ENCODE measurements at regions not wholly inside any gene's neighbourhood (a gene's known extent, or its start where the extent isn't known, plus 50 kb on each side); places are given as distances from the start of the nearest gene placed in this dataset.

DNA sequence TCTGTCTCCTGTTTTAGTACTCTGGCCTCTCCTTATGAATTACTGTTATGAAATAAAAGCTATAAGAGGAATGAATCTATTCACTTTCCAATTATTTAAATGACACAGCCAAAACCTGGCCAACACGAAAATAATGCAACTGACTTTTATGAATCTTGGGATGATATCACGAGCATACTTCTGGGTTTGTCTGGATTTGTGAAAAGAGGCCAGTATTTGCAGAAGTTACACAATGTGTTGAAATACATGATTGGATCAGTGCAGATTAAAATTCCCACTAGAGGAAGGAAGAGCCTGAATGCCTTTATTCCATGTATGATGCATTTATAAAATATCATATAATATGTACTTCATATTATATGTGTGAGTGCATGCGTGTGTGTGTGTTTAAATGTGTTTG, 418.2 kb downstream of the GRB14 start:
- no peak overlapping the region for H3K4me3 ChIP-seq
- TF ChIP-seq POLR2A (IDR thresholded peaks at IDR 0.05) (no peak), POLR2AphosphoS5 (IDR thresholded peaks at IDR 0.05) (no peak)
- TF ChIP-seq, protein P1, sequence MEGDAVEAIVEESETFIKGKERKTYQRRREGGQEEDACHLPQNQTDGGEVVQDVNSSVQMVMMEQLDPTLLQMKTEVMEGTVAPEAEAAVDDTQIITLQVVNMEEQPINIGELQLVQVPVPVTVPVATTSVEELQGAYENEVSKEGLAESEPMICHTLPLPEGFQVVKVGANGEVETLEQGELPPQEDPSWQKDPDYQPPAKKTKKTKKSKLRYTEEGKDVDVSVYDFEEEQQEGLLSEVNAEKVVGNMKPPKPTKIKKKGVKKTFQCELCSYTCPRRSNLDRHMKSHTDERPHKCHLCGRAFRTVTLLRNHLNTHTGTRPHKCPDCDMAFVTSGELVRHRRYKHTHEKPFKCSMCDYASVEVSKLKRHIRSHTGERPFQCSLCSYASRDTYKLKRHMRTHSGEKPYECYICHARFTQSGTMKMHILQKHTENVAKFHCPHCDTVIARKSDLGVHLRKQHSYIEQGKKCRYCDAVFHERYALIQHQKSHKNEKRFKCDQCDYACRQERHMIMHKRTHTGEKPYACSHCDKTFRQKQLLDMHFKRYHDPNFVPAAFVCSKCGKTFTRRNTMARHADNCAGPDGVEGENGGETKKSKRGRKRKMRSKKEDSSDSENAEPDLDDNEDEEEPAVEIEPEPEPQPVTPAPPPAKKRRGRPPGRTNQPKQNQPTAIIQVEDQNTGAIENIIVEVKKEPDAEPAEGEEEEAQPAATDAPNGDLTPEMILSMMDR (IDR thresholded peaks at IDR 0.05) = no peak
- DNase-seq (ENCODE audit: low spot score in 2 of 2) = no peak
- no peaks in the 10 kb centered on the region for H3K27me3 ChIP-seq
- H3K4me1 ChIP-seq = no peaks in the 10 kb centered on the region
- no peak overlapping the region for H3K27ac ChIP-seq
- intact Hi-C loops (cut with DNase I; ENCODE audit: low total_unique reads) = no loop called here
- no peaks in the 10 kb centered on the region for H3K9me3 ChIP-seq
- no peaks in the 10 kb centered on the region for H3K36me3 ChIP-seq

DNA sequence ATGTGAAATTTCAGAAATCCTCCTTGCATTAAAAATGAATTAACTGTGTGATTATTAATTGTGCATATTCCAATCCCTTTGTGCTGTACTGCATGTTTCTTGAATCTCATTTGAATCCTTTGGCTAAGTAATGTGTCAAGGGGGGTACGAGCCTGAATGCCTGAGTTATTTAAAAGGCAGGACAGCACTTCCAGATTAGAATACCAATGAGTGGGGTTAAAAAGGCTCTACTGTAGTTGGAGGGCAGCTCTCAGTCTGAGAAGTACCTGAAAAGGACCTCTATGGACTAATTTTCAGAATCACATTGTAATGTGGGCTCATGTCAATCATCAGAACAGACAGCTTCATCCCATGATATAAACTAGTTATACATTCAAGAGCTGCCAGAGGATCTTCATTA, 423.0 kb downstream of the GRB14 start:
- TF ChIP-seq POLR2A (IDR thresholded peaks at IDR 0.05) = no peak
- TF ChIP-seq, protein P1 (IDR thresholded peaks at IDR 0.05) = no peak
- TF ChIP-seq POLR2AphosphoS5 (IDR thresholded peaks at IDR 0.05) = no peak
- no peak for DNase-seq (ENCODE audit: low spot score in 2 of 2)
- H3K27ac ChIP-seq = no peak overlapping the region
- intact Hi-C loops (cut with DNase I; ENCODE audit: low total_unique reads) = no loop called here
- H3K27me3 ChIP-seq = no peaks in the 10 kb centered on the region
- no peak overlapping the region for H3K4me3 ChIP-seq
- no peaks in the 10 kb centered on the region for H3K36me3 ChIP-seq
- no peaks in the 10 kb centered on the region for H3K4me1 ChIP-seq
- H3K9me3 ChIP-seq = no peaks in the 10 kb centered on the region

DNA sequence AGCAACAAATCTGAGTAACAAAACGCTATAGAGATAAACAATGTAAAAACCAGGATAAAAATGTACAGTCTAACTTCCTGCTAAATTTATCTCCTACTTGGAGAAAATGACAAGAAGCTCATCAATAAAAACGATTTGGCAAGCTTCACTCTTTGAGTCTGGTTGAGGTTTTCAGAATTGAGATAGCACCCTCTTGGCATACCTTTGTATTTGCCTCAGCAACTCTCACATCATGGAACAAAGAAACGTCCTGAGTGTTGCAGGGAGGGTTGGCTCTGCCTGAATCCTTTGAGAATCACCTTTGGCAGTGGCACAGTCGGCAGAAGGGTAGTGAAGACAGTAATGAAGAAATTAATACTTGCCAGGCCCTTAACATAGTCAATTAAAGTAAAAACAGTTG, 430.6 kb downstream of the GRB14 start:
- TF ChIP-seq, protein P1 (IDR thresholded peaks at IDR 0.05) = no peak
- TF ChIP-seq POLR2A (IDR thresholded peaks at IDR 0.05) = no peak
- no peak for TF ChIP-seq POLR2AphosphoS5 (IDR thresholded peaks at IDR 0.05)
- no peak for DNase-seq (ENCODE audit: low spot score in 2 of 2)
- Histone ChIP-seq H3K9me3 (no peaks in the 10 kb centered on the region), H3K27me3 (no peaks in the 10 kb centered on the region), H3K27ac (no peak overlapping the region), H3K36me3 (no peaks in the 10 kb centered on the region), H3K4me1 (no peaks in the 10 kb centered on the region), H3K4me3 (no peak overlapping the region)
- intact Hi-C loops (cut with DNase I; ENCODE audit: low total_unique reads) = no loop called here

DNA sequence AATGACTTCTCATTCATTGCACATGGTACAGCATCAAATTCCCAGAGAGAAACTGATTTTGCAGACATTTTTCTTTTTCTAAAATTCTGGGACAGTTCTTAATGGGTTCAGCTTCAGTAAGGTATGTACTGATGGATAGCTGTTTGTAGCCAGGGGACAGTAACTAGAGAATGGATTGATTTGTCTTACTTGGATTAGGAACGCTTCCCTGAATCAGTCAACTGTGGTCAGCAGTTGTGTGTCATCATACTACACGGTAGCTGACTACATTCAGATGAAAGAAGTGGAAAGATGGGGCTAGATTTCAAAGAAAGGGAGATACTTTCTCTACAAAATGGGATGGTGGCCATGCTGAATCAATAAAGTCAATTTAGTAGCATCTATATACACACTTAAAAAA, 431.4 kb downstream of the GRB14 start:
- intact Hi-C loops (cut with DNase I; ENCODE audit: low total_unique reads) = no loop called here
- Histone ChIP-seq H3K36me3 (no peaks in the 10 kb centered on the region), H3K27me3 (no peaks in the 10 kb centered on the region), H3K9me3 (no peaks in the 10 kb centered on the region), H3K4me1 (no peaks in the 10 kb centered on the region), H3K4me3 (no peak overlapping the region), H3K27ac (no peak overlapping the region)
- TF ChIP-seq, protein P1 (IDR thresholded peaks at IDR 0.05) = no peak
- TF ChIP-seq POLR2A (IDR thresholded peaks at IDR 0.05) (no peak), POLR2AphosphoS5 (IDR thresholded peaks at IDR 0.05) (no peak)
- no peak for DNase-seq (ENCODE audit: low spot score in 2 of 2)

DNA sequence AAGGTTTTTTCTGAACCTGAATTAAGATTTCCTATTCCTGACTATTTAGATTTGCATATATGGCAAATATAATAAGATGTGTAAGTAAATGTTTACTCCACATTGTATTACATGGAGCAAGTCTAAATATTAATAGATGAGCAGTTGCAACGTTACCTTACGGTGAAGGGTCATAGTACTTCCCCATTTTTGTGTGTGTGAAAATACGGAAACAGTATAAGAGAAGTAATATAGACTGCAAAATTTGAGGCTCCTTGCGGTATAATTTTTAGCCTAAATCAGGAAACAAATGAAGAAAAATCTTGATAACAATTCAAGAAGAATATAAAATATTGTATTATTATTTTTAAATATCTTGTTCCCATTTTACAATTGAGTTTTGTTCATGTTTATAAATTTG, 434.2 kb downstream of the GRB14 start:
- TF ChIP-seq POLR2AphosphoS5 (IDR thresholded peaks at IDR 0.05) (no peak), POLR2A (IDR thresholded peaks at IDR 0.05) (no peak)
- TF ChIP-seq, protein P1 (IDR thresholded peaks at IDR 0.05) = no peak
- H3K27me3 ChIP-seq = no peaks in the 10 kb centered on the region

More for the DNA sequence above, 434.2 kb downstream of the GRB14 start:
- Histone ChIP-seq H3K27ac (no peak overlapping the region), H3K4me1 (no peaks in the 10 kb centered on the region), H3K36me3 (no peaks in the 10 kb centered on the region), H3K9me3 (no peaks in the 10 kb centered on the region), H3K4me3 (no peak overlapping the region)
- no peak for DNase-seq (ENCODE audit: low spot score in 2 of 2)
- intact Hi-C loops (cut with DNase I; ENCODE audit: low total_unique reads) = no loop called here
